Gastrocnemius medialis (tissue), 4 donors: ENCODE measurements at regions not wholly inside any gene's neighbourhood (a gene's known extent, or its start where the extent isn't known, plus 50 kb on each side); places are given as distances from the start of the nearest gene placed in this dataset.

ENCODE experiments used
- POLR2A ChIP-seq, 2 donors: fragments of 450-650 bp; IDR thresholded peaks; one replicate each; pipeline ENCODE4 v1.6.1; 2017; ENCODE audit warnings: antibody characterized with exemption in 2 of 2, mild to moderate bottlenecking in 2 of 2, moderate library complexity in 2 of 2
- TF ChIP-seq, protein P1 (sequence below), 5 experiments: fragments of 450-650 bp in 3 of 5; fragments of 200-600 bp in 2 of 5; sonication (generic) in 2 of 5; IDR thresholded peaks in 4 of 5; conservative IDR thresholded peaks in 1 of 5; 1 replicate in 4 of 5; 2 replicates in 1 of 5; pipeline ENCODE4 v1.5.1; 2016 to 2019; ENCODE audit warnings: antibody characterized with exemption in 5 of 5, mild to moderate bottlenecking in 3 of 5, moderate library complexity in 3 of 5

DNA sequence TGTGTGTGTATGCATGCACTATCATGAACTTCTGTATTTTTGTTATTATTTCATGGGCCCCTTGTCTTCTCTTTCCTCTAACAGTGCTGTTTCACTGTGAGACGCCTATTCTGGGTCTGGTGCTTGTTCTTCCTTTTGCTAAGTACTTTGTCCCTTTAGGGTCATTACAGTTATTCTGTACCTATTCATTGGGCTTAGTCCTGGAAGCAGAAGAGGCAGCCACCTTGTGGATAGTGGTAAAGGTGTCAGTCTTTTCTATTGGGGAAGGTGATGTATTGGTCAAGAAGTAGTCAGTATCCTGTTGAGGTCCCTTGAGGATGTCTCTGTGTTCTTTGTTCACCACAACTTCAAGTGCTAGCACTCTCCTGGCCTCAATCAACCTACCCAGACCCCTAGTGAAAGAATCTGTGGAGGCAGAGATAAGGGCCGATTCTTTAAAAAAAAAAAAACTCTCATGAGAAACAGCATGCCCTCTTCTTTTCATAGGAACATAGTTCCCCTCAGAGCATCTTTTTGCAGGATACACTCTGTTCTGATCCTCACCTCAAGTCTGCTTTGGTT is 593.8 kb downstream of the SPRY1 start:
- TF ChIP-seq, protein P1, sequence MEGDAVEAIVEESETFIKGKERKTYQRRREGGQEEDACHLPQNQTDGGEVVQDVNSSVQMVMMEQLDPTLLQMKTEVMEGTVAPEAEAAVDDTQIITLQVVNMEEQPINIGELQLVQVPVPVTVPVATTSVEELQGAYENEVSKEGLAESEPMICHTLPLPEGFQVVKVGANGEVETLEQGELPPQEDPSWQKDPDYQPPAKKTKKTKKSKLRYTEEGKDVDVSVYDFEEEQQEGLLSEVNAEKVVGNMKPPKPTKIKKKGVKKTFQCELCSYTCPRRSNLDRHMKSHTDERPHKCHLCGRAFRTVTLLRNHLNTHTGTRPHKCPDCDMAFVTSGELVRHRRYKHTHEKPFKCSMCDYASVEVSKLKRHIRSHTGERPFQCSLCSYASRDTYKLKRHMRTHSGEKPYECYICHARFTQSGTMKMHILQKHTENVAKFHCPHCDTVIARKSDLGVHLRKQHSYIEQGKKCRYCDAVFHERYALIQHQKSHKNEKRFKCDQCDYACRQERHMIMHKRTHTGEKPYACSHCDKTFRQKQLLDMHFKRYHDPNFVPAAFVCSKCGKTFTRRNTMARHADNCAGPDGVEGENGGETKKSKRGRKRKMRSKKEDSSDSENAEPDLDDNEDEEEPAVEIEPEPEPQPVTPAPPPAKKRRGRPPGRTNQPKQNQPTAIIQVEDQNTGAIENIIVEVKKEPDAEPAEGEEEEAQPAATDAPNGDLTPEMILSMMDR (IDR thresholded peaks at IDR 0.05 in 4 of 5, conservative IDR thresholded peaks at IDR 0.05 in 1 of 5) = no peak
- no peak for TF ChIP-seq POLR2A (IDR thresholded peaks at IDR 0.05)
